ENCODE measurements at regions not wholly inside any gene's neighbourhood (a gene's known extent, or its start where the extent isn't known, plus 50 kb on each side); places are given as distances from the start of the nearest gene placed in this dataset.

- peaks cover 20% of the 10 kb centered on the region; the same call in 1 of the 2 replicates for H3K27me3 ChIP-seq (ENCODE audit: insufficient read depth)
- TF ChIP-seq CHD2 (IDR thresholded peaks at IDR 0.05; ENCODE audit: low read length, partially characterized antibody) (no peak), MAX (IDR thresholded peaks at IDR 0.05; ENCODE audit: low read depth) (no peak), SMC3 (IDR thresholded peaks at IDR 0.05; ENCODE audit: low read depth, low read length) (no peak), SIN3A (IDR thresholded peaks at IDR 0.05; ENCODE audit: borderline replicate concordance, low read depth, low read length) (no peak), RFX5 (IDR thresholded peaks at IDR 0.05; ENCODE audit: low read length) (no peak)
Measured at GRCh38 chr3:195017151-195017550, 253.8 kb downstream of the XXYLT1 start.

More at GRCh38 chr3:195017151-195017550, 253.8 kb downstream of the XXYLT1 start:
- WGBS (ENCODE audit: low lambda C conversion rate): 44% methylated on average over 4 of the region's 4 CpGs
- H3K27ac ChIP-seq (ENCODE audit: low read depth in 2 of 2, low read length in 1 of 2): no peak overlapping the region
- H3K9me2 ChIP-seq: no peaks in the 10 kb centered on the region
- ChIA-PET POLR2A (no interaction called here), CTCF (interaction anchor here (1.1 to 1.4 kb wide), 2 partner anchors 45 to 107 kb away, joined by 3 to 4 read pairs; no protein-coding TSS in a partner anchor)
- DNase-seq: no peak
- no peaks in the 10 kb centered on the region for H4K20me1 ChIP-seq (ENCODE audit: insufficient read depth)
- no peak overlapping the region for H2AFZ ChIP-seq (ENCODE audit: low read depth)
- no peak overlapping the region for H3K9ac ChIP-seq
- no peaks in the 10 kb centered on the region for H3K79me2 ChIP-seq (ENCODE audit: insufficient read depth)
- no peaks in the 10 kb centered on the region for H3F3A ChIP-seq (replicated peaks; ENCODE audit: insufficient read depth)
- H3K4me2 ChIP-seq: no peak overlapping the region
- H3K9me3 ChIP-seq: no peaks in the 10 kb centered on the region
- no peaks in the 10 kb centered on the region for H3K36me3 ChIP-seq (replicated peaks in 1 of 2; ENCODE audit: control insufficient read depth in 1 of 2, insufficient read depth in 2 of 2, low read length in 1 of 2)
- H3K4me3 ChIP-seq (ENCODE audit: low read depth in 2 of 2, low read length in 1 of 2): no peak overlapping the region
- peaks cover 0 to 30% of the 10 kb centered on the region in 2 experiments; a peak in 2 of 4 replicates for H3K4me1 ChIP-seq (ENCODE audit: control insufficient read depth in 1 of 2, insufficient read depth in 2 of 2, low read depth in 1 of 2, low read length in 1 of 2)
